ENCODE measurements at regions not wholly inside any gene's neighbourhood (a gene's known extent, or its start where the extent isn't known, plus 50 kb on each side); places are given as distances from the start of the nearest gene placed in this dataset.

- DNase-seq (no peak), ATAC-seq (no peak)
- Mint-ChIP-seq H3K27ac (no peak overlapping the region), H3K4me3 (no peak overlapping the region), H3K4me1 (ENCODE audit: low read depth) (no peaks in the 10 kb centered on the region), H3K27me3 (peaks cover 17% of the 10 kb centered on the region), H3K9me3 (no peaks in the 10 kb centered on the region), H3K36me3 (ENCODE audit: low read depth) (no peaks in the 10 kb centered on the region)
- CTCF ChIA-PET, result interaction anchor here (0.7 to 1.6 kb wide), 2 partner anchors 29 to 213 kb away, joined by 3 to 5 read pairs; no protein-coding TSS in a partner anchor
- no peak for TF ChIP-seq CTCF (IDR thresholded peaks at IDR 0.05)
- intact Hi-C loops (cut with micrococcal nuclease), result no loop called here
- POLR2A ChIA-PET, result interaction anchor here (0.5 kb wide), 1 partner anchor 1182 kb away, joined by 3 read pairs; no protein-coding TSS in a partner anchor
These were observed 111.6 kb upstream of the ESRRB start for GRCh38 chr14:76264384-76264783.

- H3K4me1 Mint-ChIP-seq (ENCODE audit: low read depth), result no peaks in the 10 kb centered on the region
- intact Hi-C loops (cut with micrococcal nuclease), result no loop called here
- no peaks in the 10 kb centered on the region for H3K9me3 Mint-ChIP-seq
- H3K27ac Mint-ChIP-seq, result no peak overlapping the region
- no peaks in the 10 kb centered on the region for H3K36me3 Mint-ChIP-seq (ENCODE audit: low read depth)
- H3K4me3 Mint-ChIP-seq, result peak overlapping the region; percentile 18
- TF ChIP-seq CTCF (IDR thresholded peaks at IDR 0.05), result no peak
- POLR2A ChIA-PET, result no interaction called here
- H3K27me3 Mint-ChIP-seq, result peaks cover 15% of the 10 kb centered on the region
- ATAC-seq (no peak), DNase-seq (peak; percentile 15)
- CTCF ChIA-PET, result no interaction called here
These were observed 108.5 kb upstream of the ESRRB start for GRCh38 chr14:76267322-76268046.

GRCh38 chr14:76268047-76268431, 107.9 kb upstream of the ESRRB start:
- Mint-ChIP-seq H3K36me3 (ENCODE audit: low read depth) (no peaks in the 10 kb centered on the region), H3K4me1 (ENCODE audit: low read depth) (no peaks in the 10 kb centered on the region), H3K9me3 (no peaks in the 10 kb centered on the region), H3K4me3 (no peak overlapping the region), H3K27ac (no peak overlapping the region), H3K27me3 (peaks cover 15% of the 10 kb centered on the region)
- CTCF ChIA-PET, result no interaction called here
- ATAC-seq (no peak), DNase-seq (no peak)
- no peak for TF ChIP-seq CTCF (IDR thresholded peaks at IDR 0.05)
- POLR2A ChIA-PET, result no interaction called here
- intact Hi-C loops (cut with micrococcal nuclease), result no loop called here

GRCh38 chr14:76268700-76269099, 107.2 kb upstream of the ESRRB start:
- H3K27ac Mint-ChIP-seq, result no peak overlapping the region
- intact Hi-C loops (cut with micrococcal nuclease), result no loop called here
- CTCF ChIA-PET, result interaction anchor here (0.6 kb wide), 1 partner anchor 1464 kb away, joined by 3 read pairs; no protein-coding TSS in a partner anchor
- H3K9me3 Mint-ChIP-seq, result no peaks in the 10 kb centered on the region
- H3K36me3 Mint-ChIP-seq (ENCODE audit: low read depth), result no peaks in the 10 kb centered on the region
- no peak overlapping the region for H3K4me3 Mint-ChIP-seq
- POLR2A ChIA-PET, result no interaction called here
- no peaks in the 10 kb centered on the region for H3K4me1 Mint-ChIP-seq (ENCODE audit: low read depth)
- peaks cover 15% of the 10 kb centered on the region for H3K27me3 Mint-ChIP-seq
- DNase-seq (no peak), ATAC-seq (no peak)
- TF ChIP-seq CTCF (IDR thresholded peaks at IDR 0.05), result no peak

GRCh38 chr14:76271041-76271755, 104.7 kb upstream of the ESRRB start:
- Mint-ChIP-seq H3K27me3 (peaks cover 8% of the 10 kb centered on the region), H3K27ac (no peak overlapping the region), H3K36me3 (ENCODE audit: low read depth) (no peaks in the 10 kb centered on the region), H3K4me1 (ENCODE audit: low read depth) (no peaks in the 10 kb centered on the region), H3K4me3 (no peak overlapping the region), H3K9me3 (no peaks in the 10 kb centered on the region)
- DNase-seq, result no peak
- no peak for TF ChIP-seq CTCF (IDR thresholded peaks at IDR 0.05)
- intact Hi-C loops (cut with micrococcal nuclease), result no loop called here
- POLR2A ChIA-PET, result no interaction called here
- CTCF ChIA-PET, result no interaction called here
- ATAC-seq, result no peak

All from activated CD8-positive, alpha-beta T cell treated with anti-CD3 and anti-CD28 coated beads for 36 hours (primary cell).